Neural crest cell (in vitro differentiated cells): ENCODE measurements at regions not wholly inside any gene's neighbourhood (a gene's known extent, or its start where the extent isn't known, plus 50 kb on each side); places are given as distances from the start of the nearest gene placed in this dataset.

Experiments
- DNase-seq: peaks from one replicate; pipeline ENCODE4 v3.0.0; 2021; ENCODE audit warnings: low read depth, mixed read lengths, low spot score
- H3K27ac Mint-ChIP-seq: one replicate; pipeline ENCODE4 v1.8.0; 2021; ENCODE audit warnings: mild to moderate bottlenecking, mixed read lengths; ENCODE audit not compliant: unreplicated experiment
- H3K27me3 Mint-ChIP-seq: 2 replicates; pipeline ENCODE4 v1.8.0; 2021; ENCODE audit warnings: low read depth, mild to moderate bottlenecking, mixed read lengths
- H3K36me3 Mint-ChIP-seq: 2 replicates; pipeline ENCODE4 v1.8.0; 2021; ENCODE audit warnings: low read depth, mild to moderate bottlenecking, mixed read lengths
- H3K4me1 Mint-ChIP-seq: 2 replicates; pipeline ENCODE4 v1.8.0; 2021; ENCODE audit warnings: mixed read lengths
- H3K4me3 Mint-ChIP-seq: one replicate; pipeline ENCODE4 v1.8.0; 2021; ENCODE audit warnings: mild to moderate bottlenecking, mixed read lengths
- H3K9me3 Mint-ChIP-seq: 2 replicates; pipeline ENCODE4 v1.8.0; 2021; ENCODE audit warnings: mixed read lengths
- CTCF ChIP-seq: fragments of 200-600 bp; sonication (generic); conservative IDR thresholded peaks from 2 replicates; pipeline ENCODE4 v1.5.0; 2021; ENCODE audit warnings: antibody characterized with exemption, mild to moderate bottlenecking

DNA sequence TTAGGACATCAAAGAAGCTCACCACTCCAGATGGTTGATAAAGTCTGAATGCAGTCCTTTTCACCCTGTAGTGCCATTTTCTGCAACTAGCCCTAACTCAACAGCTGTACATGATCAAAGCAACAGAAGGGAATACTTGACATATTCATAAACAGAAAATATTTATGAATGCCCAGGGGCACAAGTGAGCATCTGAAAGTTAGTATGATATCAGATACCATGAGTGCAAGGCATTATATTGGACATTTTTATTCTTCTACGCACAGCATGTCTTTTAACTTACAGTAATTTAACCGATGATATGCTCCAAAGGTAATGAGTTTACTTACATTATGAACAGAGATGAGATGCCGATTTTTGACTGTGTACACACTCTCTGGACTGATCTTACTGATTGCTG lies 142.0 kb downstream of the MCHR2 start:
- Mint-ChIP-seq H3K27me3 (peaks cover 12% of the 10 kb centered on the region), H3K36me3 (no peaks in the 10 kb centered on the region), H3K4me1 (no peaks in the 10 kb centered on the region), H3K27ac (no peak overlapping the region), H3K4me3 (no peak overlapping the region), H3K9me3 (peaks cover 5% of the 10 kb centered on the region)
- no peak for DNase-seq
- no peak for TF ChIP-seq CTCF

DNA sequence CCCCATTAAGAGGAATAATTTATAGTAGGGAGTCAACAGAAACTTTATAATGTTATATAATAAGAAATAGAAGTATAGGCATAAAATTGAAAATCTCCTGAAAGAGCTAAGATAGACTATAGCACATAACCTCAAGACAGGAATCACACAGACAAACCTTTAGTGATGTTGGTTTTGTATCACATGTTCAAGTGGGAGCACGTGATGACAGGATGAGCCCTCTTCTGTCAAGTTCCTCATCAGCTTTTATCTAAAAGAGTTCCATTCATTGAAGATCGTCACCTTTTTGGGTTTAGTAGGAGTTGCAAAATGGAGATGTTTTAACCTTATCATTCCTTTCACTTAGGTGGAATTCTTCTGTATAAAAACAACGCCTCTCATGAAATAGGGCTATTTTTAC lies 127.0 kb downstream of the MCHR2 start:
- DNase-seq = no peak
- peaks cover 42% of the 10 kb centered on the region for H3K27me3 Mint-ChIP-seq
- peaks cover 5% of the 10 kb centered on the region for H3K4me1 Mint-ChIP-seq
- H3K4me3 Mint-ChIP-seq = no peak overlapping the region
- no peak overlapping the region for H3K27ac Mint-ChIP-seq
- no peaks in the 10 kb centered on the region for H3K9me3 Mint-ChIP-seq
- no peak for TF ChIP-seq CTCF
- H3K36me3 Mint-ChIP-seq = no peaks in the 10 kb centered on the region

GRCh38 chr6:99868074-99868702 lies 125.8 kb downstream of the MCHR2 start:
- no peaks in the 10 kb centered on the region for H3K9me3 Mint-ChIP-seq
- H3K4me3 Mint-ChIP-seq = peak overlapping the region; percentile 18
- peak; percentile 99 for TF ChIP-seq CTCF
- H3K27me3 Mint-ChIP-seq = peaks cover 42% of the 10 kb centered on the region
- H3K27ac Mint-ChIP-seq = no peak overlapping the region
- H3K4me1 Mint-ChIP-seq = peaks cover 5% of the 10 kb centered on the region
- DNase-seq = peak; percentile 91
- no peaks in the 10 kb centered on the region for H3K36me3 Mint-ChIP-seq
